HAP-1 (cell line): ENCODE measurements at regions not wholly inside any gene's neighbourhood (a gene's known extent, or its start where the extent isn't known, plus 50 kb on each side); places are given as distances from the start of the nearest gene placed in this dataset.
"Not testable (repeated sequence)": the region's sequence is repeated elsewhere in the genome, so short reads cannot be mapped to it uniquely, and the experiment has no call there.

Experiments
- DNase-seq, 2 experiments: peaks; one replicate each; pipeline ENCODE4 v3.0.0-alpha.2; 2016 to 2020; ENCODE audit warnings: low spot score in 2 of 2
- H3K27me3 ChIP-seq: fragments of 250-450 bp; sonication (Bioruptor Pico); 2 replicates; pipeline ENCODE4 v1.5.1; 2020; ENCODE audit warnings: low read depth, mild to moderate bottlenecking, moderate library complexity
- H3K36me3 ChIP-seq: fragments of 250-450 bp; sonication (Bioruptor Pico); replicated peaks from 2 replicates; pipeline ENCODE4 v1.5.1; 2020; ENCODE audit warnings: mild to moderate bottlenecking
- H3K4me1 ChIP-seq: fragments of 250-450 bp; sonication (Bioruptor Pico); 2 replicates; pipeline ENCODE4 v1.5.1; 2020; ENCODE audit warnings: mild to moderate bottlenecking
- H3K4me3 ChIP-seq: fragments of 250-450 bp; sonication (Bioruptor Pico); 2 replicates; pipeline ENCODE4 v1.5.1; 2020; ENCODE audit warnings: mild to moderate bottlenecking, moderate library complexity
- H3K9me3 ChIP-seq: fragments of 250-450 bp; sonication (Bioruptor Pico); 2 replicates; pipeline ENCODE4 v1.5.1; 2020; ENCODE audit warnings: mild to moderate bottlenecking, moderate library complexity
- in situ Hi-C: fragments of 300-500 bp; cut with MboI; formaldehyde crosslinking; loops from 3 replicates; pipeline ENCODE4 v1.14.3; 2020; ENCODE audit warnings: low sequenced_read_pairs, inconsistent platforms, mixed read lengths

GRCh38 chr12:83619973-83620372, 933.3 kb downstream of the TMTC2 start:
- in situ Hi-C loops, result no loop called here
- Histone ChIP-seq H3K27me3 (no peaks in the 10 kb centered on the region), H3K4me3 (no peak overlapping the region), H3K36me3 (no peaks in the 10 kb centered on the region), H3K4me1 (peaks cover 11% of the 10 kb centered on the region), H3K9me3 (0 out of 2 replicates have a peak, but pooled peaks cover 2% of the 10 kb centered on the region)
- DNase-seq, result no peak

DNA sequence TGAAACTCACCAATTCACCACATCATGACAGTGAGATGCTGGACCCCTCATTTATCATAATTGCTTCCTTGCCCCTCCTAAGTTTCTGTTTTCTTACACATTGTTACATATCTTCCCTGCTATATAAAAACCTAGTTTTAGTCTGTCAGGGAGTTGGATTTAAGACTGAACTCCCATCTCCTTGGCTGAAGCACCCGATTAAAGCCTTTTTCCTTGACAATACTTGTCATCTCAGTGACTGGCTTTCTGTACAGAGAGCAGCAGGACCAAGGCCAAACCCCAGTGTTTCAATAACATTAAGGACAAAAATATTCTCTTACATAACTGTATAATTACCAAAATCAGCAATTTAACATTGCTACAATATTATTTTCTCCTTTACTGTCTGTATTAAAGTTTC, 928.4 kb downstream of the TMTC2 start:
- peaks cover 11% of the 10 kb centered on the region for H3K4me1 ChIP-seq
- in situ Hi-C loops, result no loop called here
- H3K9me3 ChIP-seq, result 0 out of 2 replicates have a peak, but pooled peaks cover 2% of the 10 kb centered on the region
- H3K4me3 ChIP-seq, result no peak overlapping the region
- DNase-seq, result no peak
- H3K36me3 ChIP-seq, result no peaks in the 10 kb centered on the region
- no peaks in the 10 kb centered on the region for H3K27me3 ChIP-seq

DNA sequence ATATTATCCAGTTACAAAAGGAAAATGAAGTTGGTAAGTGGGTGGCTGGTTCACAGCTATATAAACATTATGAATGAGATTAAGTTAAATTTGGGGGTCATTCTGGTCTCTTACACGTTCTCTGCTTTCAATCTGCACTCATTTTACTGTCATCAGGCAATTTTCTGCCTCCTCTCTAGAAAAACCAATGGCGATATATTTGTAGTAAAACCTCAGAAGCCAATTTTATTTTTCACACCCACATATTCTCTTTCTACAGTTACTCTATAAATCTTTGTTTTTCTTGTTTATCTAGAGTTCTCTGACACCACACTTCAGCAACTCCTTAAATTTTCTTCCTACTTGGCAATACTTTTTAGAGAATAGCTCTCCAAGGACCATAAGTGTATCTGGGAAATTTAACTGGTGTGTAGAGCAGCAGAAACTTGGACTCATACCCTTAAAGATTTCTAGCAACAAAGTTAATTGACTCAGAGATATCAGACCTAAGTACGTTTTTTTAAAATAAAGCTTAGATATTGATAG, 926.9 kb downstream of the TMTC2 start:
- H3K9me3 ChIP-seq, result 0 out of 2 replicates have a peak, but pooled peaks cover 2% of the 10 kb centered on the region
- H3K36me3 ChIP-seq, result no peaks in the 10 kb centered on the region
- in situ Hi-C loops, result no loop called here
- H3K4me1 ChIP-seq, result peaks cover 11% of the 10 kb centered on the region
- no peak overlapping the region for H3K4me3 ChIP-seq
- no peaks in the 10 kb centered on the region for H3K27me3 ChIP-seq
- no peak for DNase-seq

DNA sequence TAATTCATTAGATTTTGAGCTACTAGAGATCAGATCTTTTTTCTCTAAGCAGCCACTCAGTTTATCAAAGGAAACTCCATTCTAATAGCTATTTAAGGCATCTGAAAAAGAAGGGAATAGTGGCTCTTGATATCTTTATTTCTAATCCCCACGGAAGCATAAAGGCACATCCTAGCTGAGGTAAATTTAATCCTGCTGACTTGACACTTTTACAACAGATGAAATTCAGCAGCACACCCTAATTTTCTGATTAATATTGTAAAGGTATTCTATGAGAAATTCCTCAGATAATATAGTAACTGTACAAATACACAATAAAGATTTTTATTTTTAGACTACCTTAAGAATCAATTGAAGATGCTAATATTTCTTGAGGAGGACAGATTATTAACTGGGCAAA, 916.4 kb downstream of the TMTC2 start:
- no peaks in the 10 kb centered on the region for H3K36me3 ChIP-seq
- DNase-seq, result no peak
- H3K4me3 ChIP-seq, result no peak overlapping the region
- no peaks in the 10 kb centered on the region for H3K4me1 ChIP-seq
- in situ Hi-C loops, result no loop called here
- no peaks in the 10 kb centered on the region; the same call in 1 of the 2 replicates for H3K9me3 ChIP-seq
- no peaks in the 10 kb centered on the region for H3K27me3 ChIP-seq

DNA sequence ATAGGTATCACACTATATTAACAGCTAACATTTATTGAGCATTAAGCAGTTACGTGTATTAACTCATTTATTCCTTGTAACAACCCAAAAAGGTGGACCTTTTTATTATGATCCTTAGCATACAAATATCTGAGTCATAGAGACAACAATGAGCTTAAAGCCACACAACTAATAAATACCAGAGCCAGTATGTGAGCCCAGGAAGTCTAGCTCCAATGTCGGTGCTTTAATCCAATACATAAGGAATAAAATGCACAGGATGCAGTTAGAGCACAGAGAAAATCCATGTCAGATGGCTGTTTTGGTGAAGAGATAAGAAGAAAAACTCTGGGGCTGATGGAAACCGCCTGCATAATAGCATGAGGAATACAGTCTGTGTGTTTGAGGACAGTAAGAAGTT, 888.6 kb downstream of the TMTC2 start:
- no peak overlapping the region for H3K4me3 ChIP-seq
- in situ Hi-C loops, result no loop called here
- H3K9me3 ChIP-seq, result no peaks in the 10 kb centered on the region
- H3K36me3 ChIP-seq, result no peaks in the 10 kb centered on the region
- H3K4me1 ChIP-seq, result no peaks in the 10 kb centered on the region
- DNase-seq, result no peak
- no peaks in the 10 kb centered on the region for H3K27me3 ChIP-seq

DNA sequence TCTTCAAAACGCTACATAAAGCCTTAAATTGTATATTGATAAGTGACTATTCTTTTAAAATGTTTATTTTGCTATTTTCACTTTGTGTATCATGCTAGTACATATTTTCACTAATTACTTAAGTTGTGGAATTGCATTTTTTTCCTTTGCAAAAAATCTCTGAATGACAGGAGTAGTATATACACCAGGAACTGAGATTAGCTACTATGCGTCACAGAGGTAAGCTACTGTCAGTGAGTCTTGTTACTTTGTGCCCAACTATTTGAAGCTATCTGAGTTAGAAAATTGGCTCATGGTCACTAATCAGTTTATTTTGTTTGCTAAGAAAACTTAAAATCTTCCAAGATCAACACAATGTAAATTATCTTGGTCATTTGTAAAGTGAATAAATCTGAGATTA, 887.4 kb downstream of the TMTC2 start:
- no peak for DNase-seq
- no peaks in the 10 kb centered on the region for H3K4me1 ChIP-seq
- in situ Hi-C loops, result no loop called here
- H3K4me3 ChIP-seq, result no peak overlapping the region
- no peaks in the 10 kb centered on the region for H3K27me3 ChIP-seq
- H3K36me3 ChIP-seq, result no peaks in the 10 kb centered on the region
- H3K9me3 ChIP-seq, result no peaks in the 10 kb centered on the region

DNA sequence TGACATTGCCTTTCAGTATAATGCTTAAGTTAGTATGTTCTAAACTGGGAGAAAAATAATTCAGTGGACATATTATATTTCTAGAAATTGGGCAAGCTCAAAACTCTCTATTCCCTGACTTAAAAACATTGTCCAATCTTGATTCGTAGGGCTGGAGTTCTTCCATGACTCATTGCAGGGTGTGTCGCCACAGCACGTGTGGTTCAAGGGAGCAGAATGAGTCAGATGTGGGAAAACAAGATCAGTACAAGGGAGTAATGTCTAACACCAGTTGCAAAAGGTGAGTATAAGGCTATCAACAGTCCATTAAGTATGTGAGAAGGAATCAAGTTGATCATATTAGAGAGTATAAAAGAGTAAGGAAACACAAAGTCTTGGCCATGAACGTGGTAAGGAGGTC, 887.0 kb downstream of the TMTC2 start:
- no peaks in the 10 kb centered on the region for H3K4me1 ChIP-seq
- no peak overlapping the region for H3K4me3 ChIP-seq
- in situ Hi-C loops, result no loop called here
- no peaks in the 10 kb centered on the region for H3K27me3 ChIP-seq
- H3K36me3 ChIP-seq, result no peaks in the 10 kb centered on the region
- DNase-seq, result no peak
- H3K9me3 ChIP-seq, result no peaks in the 10 kb centered on the region

DNA sequence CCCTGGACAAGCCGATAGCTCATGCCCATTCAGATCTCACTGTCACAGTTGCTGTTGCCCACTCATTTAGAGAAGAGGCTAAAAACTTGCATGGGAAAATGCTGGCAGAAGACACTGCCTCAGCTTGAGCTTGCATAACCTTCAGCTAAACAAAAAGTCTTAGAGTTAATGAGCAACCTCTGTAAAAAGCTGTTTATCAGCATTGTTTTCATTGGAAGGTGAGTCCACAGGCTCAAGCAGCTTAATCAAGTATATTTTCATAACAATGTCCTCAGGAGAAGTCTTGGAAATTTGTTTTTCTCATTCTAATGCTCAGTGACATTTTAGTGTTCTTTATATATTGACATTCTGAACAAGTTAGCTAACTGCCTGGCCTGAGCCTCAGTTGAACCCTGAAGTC, 872.9 kb downstream of the TMTC2 start:
- no peaks in the 10 kb centered on the region for H3K9me3 ChIP-seq

DNA sequence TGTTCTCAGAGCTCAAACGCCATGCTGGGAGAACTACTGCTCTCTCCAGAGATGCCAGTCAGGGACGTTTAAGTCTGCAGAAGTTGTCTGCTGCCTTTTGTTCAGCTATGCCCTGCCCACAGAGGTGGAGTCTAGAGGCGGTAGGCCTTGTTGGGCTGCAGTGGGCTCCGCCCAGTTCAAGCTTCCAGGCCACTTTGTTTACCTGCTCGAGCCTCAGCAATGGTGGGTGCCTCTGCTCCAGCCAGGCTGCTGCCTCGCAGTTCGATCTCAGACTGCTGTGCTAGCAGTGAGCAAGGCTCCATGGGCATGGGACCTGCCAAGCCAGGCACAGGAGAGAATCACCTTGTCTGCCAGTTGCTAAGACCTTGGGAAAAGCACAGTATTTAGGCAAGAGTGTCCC, 869.3 kb downstream of the TMTC2 start:
- peaks cover 18% of the 10 kb centered on the region for H3K4me1 ChIP-seq
- H3K4me3 ChIP-seq, in situ Hi-C loops, H3K27me3 ChIP-seq, H3K9me3 ChIP-seq, H3K36me3 ChIP-seq, DNase-seq: not testable (repeated sequence)

More for the DNA sequence above, 872.9 kb downstream of the TMTC2 start:
- H3K36me3 ChIP-seq, result no peaks in the 10 kb centered on the region
- in situ Hi-C loops, result no loop called here
- no peak overlapping the region for H3K4me3 ChIP-seq
- H3K27me3 ChIP-seq, result no peaks in the 10 kb centered on the region
- peaks cover 18% of the 10 kb centered on the region for H3K4me1 ChIP-seq
- peak; percentile 45 to 83 for DNase-seq

GRCh38 chr12:83541446-83541845, 854.7 kb downstream of the TMTC2 start:
- in situ Hi-C loops, result no loop called here
- Histone ChIP-seq H3K9me3 (no peaks in the 10 kb centered on the region; the same call in 1 of the 2 replicates), H3K27me3 (no peaks in the 10 kb centered on the region), H3K36me3 (no peaks in the 10 kb centered on the region), H3K4me1 (peaks cover 2% of the 10 kb centered on the region; the same call in 1 of the 2 replicates), H3K4me3 (no peak overlapping the region)
- no peak for DNase-seq

GRCh38 chr12:83538361-83538965, 851.8 kb downstream of the TMTC2 start:
- no peak overlapping the region for H3K4me3 ChIP-seq
- no peaks in the 10 kb centered on the region for H3K27me3 ChIP-seq
- DNase-seq, result no peak
- no peaks in the 10 kb centered on the region for H3K36me3 ChIP-seq
- in situ Hi-C loops, result no loop called here
- peaks cover 2% of the 10 kb centered on the region; the same call in 1 of the 2 replicates for H3K4me1 ChIP-seq
- H3K9me3 ChIP-seq, result no peaks in the 10 kb centered on the region

- in situ Hi-C loops, result no loop called here
- Histone ChIP-seq H3K9me3 (no peaks in the 10 kb centered on the region), H3K27me3 (no peaks in the 10 kb centered on the region), H3K4me1 (peaks cover 2% of the 10 kb centered on the region; the same call in 1 of the 2 replicates), H3K4me3 (no peak overlapping the region), H3K36me3 (no peaks in the 10 kb centered on the region)
- DNase-seq, result no peak
These were observed 850.8 kb downstream of the TMTC2 start for GRCh38 chr12:83537428-83538053.

DNA sequence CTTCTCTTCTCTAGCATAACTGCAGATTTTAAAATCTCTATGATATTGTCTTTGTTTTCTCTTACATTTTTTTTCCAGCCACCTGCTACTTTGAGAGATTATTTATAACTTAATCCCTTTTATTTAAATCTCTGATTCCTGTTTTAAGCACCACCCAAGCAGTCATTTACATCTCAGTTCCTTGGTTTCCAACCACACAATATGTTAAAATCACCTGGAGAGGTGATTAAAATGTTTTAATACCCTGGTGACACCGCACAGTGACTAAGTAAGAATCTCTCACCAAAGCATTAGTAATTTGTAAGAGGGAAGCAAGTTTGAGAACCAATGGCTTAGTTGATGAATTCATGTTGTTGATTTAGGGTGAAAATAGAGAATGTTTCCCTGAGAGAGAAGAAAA, 849.8 kb downstream of the TMTC2 start:
- no peaks in the 10 kb centered on the region for H3K27me3 ChIP-seq
- no peaks in the 10 kb centered on the region for H3K36me3 ChIP-seq
- H3K4me1 ChIP-seq, result peaks cover 2% of the 10 kb centered on the region; the same call in 1 of the 2 replicates
- no peaks in the 10 kb centered on the region for H3K9me3 ChIP-seq
- in situ Hi-C loops, result no loop called here
- no peak for DNase-seq
- no peak overlapping the region for H3K4me3 ChIP-seq

DNA sequence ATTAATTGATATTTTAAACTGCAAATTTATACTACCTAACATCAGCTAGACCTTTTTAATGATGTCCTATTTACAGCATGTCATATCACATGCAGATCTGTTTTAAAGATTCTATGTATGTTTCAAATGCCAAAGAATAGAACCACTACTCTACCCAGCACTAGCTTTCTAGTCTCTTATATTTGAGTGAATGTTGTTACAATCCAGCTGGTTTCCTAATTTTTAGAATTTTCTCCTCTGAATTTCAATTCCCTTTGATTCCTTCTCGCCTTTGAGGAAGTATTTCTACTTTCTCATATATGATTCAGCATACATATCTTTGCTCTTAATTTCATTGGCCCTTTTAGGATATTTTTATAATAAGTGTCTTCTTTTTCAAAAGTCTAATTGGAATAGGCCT, 841.9 kb downstream of the TMTC2 start:
- Histone ChIP-seq H3K4me3 (no peak overlapping the region), H3K4me1 (no peaks in the 10 kb centered on the region), H3K36me3 (no peaks in the 10 kb centered on the region), H3K27me3 (no peaks in the 10 kb centered on the region), H3K9me3 (no peaks in the 10 kb centered on the region)
- in situ Hi-C loops, result no loop called here
- no peak for DNase-seq
